ENCODE measurements at regions not wholly inside any gene's neighbourhood (a gene's known extent, or its start where the extent isn't known, plus 50 kb on each side); places are given as distances from the start of the nearest gene placed in this dataset.
A peak's percentile ranks its signal among the peaks of the same experiment; 100 is the strongest.
"Not testable (repeated sequence)": the region's sequence is repeated elsewhere in the genome, so short reads cannot be mapped to it uniquely, and the experiment has no call there.

- Mint-ChIP-seq H3K4me1 (ENCODE audit: low read depth) (peaks cover 10% of the 10 kb centered on the region), H3K36me3 (ENCODE audit: low read depth) (no peaks in the 10 kb centered on the region), H3K9me3 (no peaks in the 10 kb centered on the region), H3K27ac (no peak overlapping the region), H3K4me3 (no peak overlapping the region), H3K27me3 (no peaks in the 10 kb centered on the region)
- DNase-seq: no peak
These were observed 473.8 kb upstream of the HSF2 start for GRCh38 chr6:121925534-121926255.

DNA sequence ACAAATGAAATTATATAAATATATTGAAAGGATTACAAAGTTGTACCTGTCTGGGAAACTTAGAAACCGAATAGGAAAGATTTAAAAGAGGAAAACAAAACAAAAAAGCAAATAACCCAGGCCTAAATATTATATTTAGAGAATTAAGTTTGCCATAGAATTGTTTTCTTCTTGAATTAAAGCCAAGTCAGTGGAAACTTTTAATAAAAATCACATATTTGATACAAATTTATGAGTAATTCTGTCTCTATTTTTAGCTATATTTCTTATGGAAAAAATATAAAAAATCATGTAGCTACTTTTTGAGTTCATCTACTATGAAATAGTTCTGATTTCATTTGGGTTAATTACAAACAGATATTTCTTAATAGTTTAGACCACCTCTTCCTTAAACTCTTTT, 470.2 kb upstream of the HSF2 start:
- H3K4me1 Mint-ChIP-seq (ENCODE audit: low read depth): peaks cover 10% of the 10 kb centered on the region
- H3K9me3 Mint-ChIP-seq: no peaks in the 10 kb centered on the region
- DNase-seq: no peak
- no peak overlapping the region for H3K27ac Mint-ChIP-seq
- no peak overlapping the region for H3K4me3 Mint-ChIP-seq
- H3K27me3 Mint-ChIP-seq: no peaks in the 10 kb centered on the region
- no peaks in the 10 kb centered on the region for H3K36me3 Mint-ChIP-seq (ENCODE audit: low read depth)

- Mint-ChIP-seq H3K4me1 (ENCODE audit: low read depth) (no peaks in the 10 kb centered on the region), H3K36me3 (ENCODE audit: low read depth) (no peaks in the 10 kb centered on the region), H3K27ac (no peak overlapping the region), H3K4me3 (no peak overlapping the region), H3K27me3 (no peaks in the 10 kb centered on the region), H3K9me3 (no peaks in the 10 kb centered on the region)
- no peak for DNase-seq
These were observed 467.1 kb upstream of the HSF2 start for GRCh38 chr6:121932076-121932991.

- no peak for DNase-seq
- H3K36me3 Mint-ChIP-seq (ENCODE audit: low read depth): no peaks in the 10 kb centered on the region
- H3K4me3 Mint-ChIP-seq: no peak overlapping the region
- no peaks in the 10 kb centered on the region for H3K4me1 Mint-ChIP-seq (ENCODE audit: low read depth)
- H3K27me3 Mint-ChIP-seq: no peaks in the 10 kb centered on the region
- peaks cover 5% of the 10 kb centered on the region for H3K9me3 Mint-ChIP-seq
- no peak overlapping the region for H3K27ac Mint-ChIP-seq
These were observed 465.0 kb upstream of the HSF2 start for GRCh38 chr6:121934451-121934850.

DNA sequence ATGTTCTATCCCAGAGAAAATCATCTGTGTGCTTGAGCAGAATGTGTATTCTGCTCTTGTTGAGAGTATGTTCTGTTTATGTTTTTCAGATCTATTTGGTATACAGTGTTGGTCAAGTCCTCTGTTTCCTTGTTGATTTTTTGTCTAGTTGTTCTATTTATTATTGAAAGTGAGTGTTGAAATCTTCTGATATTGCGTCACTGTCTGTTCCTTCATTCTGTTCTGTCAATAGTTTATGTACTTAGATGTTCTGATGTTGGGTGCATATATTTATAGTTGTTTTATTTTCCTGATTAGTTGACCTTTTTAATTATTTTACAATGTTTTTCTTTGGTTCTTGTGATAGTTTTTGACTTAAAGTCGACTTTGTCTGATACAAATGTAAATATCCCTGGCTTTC, 458.7 kb upstream of the HSF2 start:
- H3K27ac Mint-ChIP-seq: no peak overlapping the region
- no peaks in the 10 kb centered on the region for H3K27me3 Mint-ChIP-seq

DNA sequence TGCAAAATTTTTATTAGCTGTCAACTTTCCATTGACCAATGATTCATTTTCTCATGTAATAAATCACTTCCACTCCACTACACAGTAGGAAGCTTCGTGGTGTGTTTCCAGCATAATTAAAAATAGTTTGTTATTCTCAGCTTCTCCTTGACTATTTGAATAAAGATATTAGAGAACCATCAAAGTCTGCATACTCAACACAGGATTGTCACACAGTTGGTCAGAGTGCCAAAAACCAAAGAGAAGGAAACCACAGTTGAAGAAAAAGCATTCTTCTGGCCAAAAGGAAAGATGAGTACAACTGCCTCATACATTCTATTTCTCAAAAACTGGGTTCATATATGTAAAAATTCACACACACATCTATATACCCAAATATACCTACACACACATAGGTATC, 455.1 kb upstream of the HSF2 start:
- Mint-ChIP-seq H3K4me3 (no peak overlapping the region), H3K27ac (no peak overlapping the region), H3K27me3 (no peaks in the 10 kb centered on the region), H3K4me1 (ENCODE audit: low read depth) (no peaks in the 10 kb centered on the region), H3K9me3 (peaks cover 15% of the 10 kb centered on the region), H3K36me3 (ENCODE audit: low read depth) (no peaks in the 10 kb centered on the region)
- no peak for DNase-seq

More for the DNA sequence above, 458.7 kb upstream of the HSF2 start:
- Mint-ChIP-seq H3K4me1 (ENCODE audit: low read depth) (no peaks in the 10 kb centered on the region), H3K4me3 (no peak overlapping the region), H3K9me3 (peaks cover 12% of the 10 kb centered on the region), H3K36me3 (ENCODE audit: low read depth) (no peaks in the 10 kb centered on the region)
- DNase-seq: no peak

DNA sequence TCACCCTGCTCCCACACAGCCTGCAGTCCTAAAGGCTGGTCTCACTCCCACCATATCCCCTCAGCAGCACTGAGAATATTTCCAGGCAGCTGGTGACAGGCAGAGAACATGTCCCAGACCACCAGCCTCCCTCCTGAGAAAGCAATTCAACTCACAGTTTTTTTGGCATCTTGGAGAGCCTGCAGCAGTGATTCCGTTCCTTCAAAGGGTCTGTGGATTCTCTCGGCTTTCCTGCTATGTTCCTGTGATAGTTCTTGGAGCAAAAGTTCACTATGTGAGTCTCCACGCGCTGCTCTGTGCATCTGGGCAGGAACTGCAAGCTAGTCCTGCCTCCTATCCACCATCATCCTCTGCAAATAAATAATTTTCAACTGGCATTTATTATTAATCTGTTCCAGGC, 448.3 kb upstream of the HSF2 start:
- Mint-ChIP-seq H3K27ac (no peak overlapping the region), H3K4me1 (ENCODE audit: low read depth) (no peaks in the 10 kb centered on the region), H3K9me3 (peaks cover 5% of the 10 kb centered on the region), H3K27me3 (no peaks in the 10 kb centered on the region), H3K36me3 (ENCODE audit: low read depth) (no peaks in the 10 kb centered on the region), H3K4me3 (no peak overlapping the region)
- no peak for DNase-seq

DNA sequence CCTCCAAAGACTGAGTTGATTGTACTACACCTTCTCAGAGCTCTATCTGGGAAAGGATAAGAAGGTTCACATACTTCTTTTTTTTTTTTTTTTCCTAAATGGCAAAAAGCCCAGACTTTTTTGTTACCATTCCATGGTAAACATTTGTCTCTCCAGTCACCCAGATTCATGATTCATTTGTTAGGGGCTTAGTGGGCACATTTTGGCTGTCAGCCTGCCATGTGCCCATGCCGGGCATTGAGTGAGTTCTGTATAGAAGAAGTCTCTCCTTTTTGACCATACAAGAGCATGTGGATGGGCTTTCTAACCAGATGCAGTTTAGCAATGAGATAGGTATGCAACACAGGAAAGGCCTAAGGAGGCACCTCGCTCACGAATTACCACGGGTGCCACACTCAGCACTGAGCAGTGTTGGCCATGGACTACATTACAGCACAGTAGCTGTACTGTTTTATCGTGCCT, 447.5 kb upstream of the HSF2 start:
- no peaks in the 10 kb centered on the region for H3K36me3 Mint-ChIP-seq (ENCODE audit: low read depth)
- no peak overlapping the region for H3K4me3 Mint-ChIP-seq
- no peaks in the 10 kb centered on the region for H3K27me3 Mint-ChIP-seq
- no peaks in the 10 kb centered on the region for H3K4me1 Mint-ChIP-seq (ENCODE audit: low read depth)
- no peak for DNase-seq
- no peak overlapping the region for H3K27ac Mint-ChIP-seq
- no peaks in the 10 kb centered on the region for H3K9me3 Mint-ChIP-seq

- H3K27me3 Mint-ChIP-seq; DNase-seq; H3K27ac Mint-ChIP-seq; H3K9me3 Mint-ChIP-seq; H3K4me3 Mint-ChIP-seq; H3K36me3 Mint-ChIP-seq (ENCODE audit: low read depth): not testable (repeated sequence)
- H3K4me1 Mint-ChIP-seq (ENCODE audit: low read depth): peaks cover 14% of the 10 kb centered on the region
These were observed 444.1 kb upstream of the HSF2 start for GRCh38 chr6:121955401-121955800.

DNA sequence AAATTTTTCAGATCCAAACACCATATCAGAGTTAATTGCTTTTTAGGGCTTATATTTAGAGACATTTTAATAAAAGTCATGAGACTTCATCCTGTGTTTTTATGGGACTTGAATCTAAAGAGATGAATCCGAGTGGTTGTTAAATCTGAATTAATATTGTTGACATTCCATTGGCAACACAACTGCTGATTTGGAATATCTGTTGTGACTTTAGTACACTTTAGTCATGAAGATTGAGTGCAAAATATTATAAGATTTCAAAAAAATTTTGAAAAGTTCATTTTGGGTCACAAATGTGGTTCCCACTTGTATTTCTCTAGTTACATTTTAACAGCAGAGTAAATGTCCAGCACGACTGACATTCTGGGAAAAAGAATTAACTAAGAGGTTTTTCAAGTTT, 442.7 kb upstream of the HSF2 start:
- H3K9me3 Mint-ChIP-seq: no peaks in the 10 kb centered on the region

GRCh38 chr6:121959501-121959900, 440.0 kb upstream of the HSF2 start:
- Mint-ChIP-seq H3K27me3 (no peaks in the 10 kb centered on the region), H3K36me3 (ENCODE audit: low read depth) (no peaks in the 10 kb centered on the region), H3K27ac (no peak overlapping the region), H3K4me3 (peak overlapping the region; percentile 28), H3K4me1 (ENCODE audit: low read depth) (peaks cover 14% of the 10 kb centered on the region), H3K9me3 (no peaks in the 10 kb centered on the region)
- DNase-seq: no peak

More for the DNA sequence above, 442.7 kb upstream of the HSF2 start:
- no peaks in the 10 kb centered on the region for H3K27me3 Mint-ChIP-seq
- no peak for DNase-seq
- no peak overlapping the region for H3K4me3 Mint-ChIP-seq
- H3K4me1 Mint-ChIP-seq (ENCODE audit: low read depth): peaks cover 14% of the 10 kb centered on the region
- H3K36me3 Mint-ChIP-seq (ENCODE audit: low read depth): no peaks in the 10 kb centered on the region
- H3K27ac Mint-ChIP-seq: no peak overlapping the region

- Mint-ChIP-seq H3K27ac (no peak overlapping the region), H3K9me3 (no peaks in the 10 kb centered on the region), H3K36me3 (ENCODE audit: low read depth) (no peaks in the 10 kb centered on the region), H3K27me3 (no peaks in the 10 kb centered on the region), H3K4me1 (ENCODE audit: low read depth) (peaks cover 14% of the 10 kb centered on the region), H3K4me3 (no peak overlapping the region)
- no peak for DNase-seq
These were observed 437.8 kb upstream of the HSF2 start for GRCh38 chr6:121961619-121962125.

DNA sequence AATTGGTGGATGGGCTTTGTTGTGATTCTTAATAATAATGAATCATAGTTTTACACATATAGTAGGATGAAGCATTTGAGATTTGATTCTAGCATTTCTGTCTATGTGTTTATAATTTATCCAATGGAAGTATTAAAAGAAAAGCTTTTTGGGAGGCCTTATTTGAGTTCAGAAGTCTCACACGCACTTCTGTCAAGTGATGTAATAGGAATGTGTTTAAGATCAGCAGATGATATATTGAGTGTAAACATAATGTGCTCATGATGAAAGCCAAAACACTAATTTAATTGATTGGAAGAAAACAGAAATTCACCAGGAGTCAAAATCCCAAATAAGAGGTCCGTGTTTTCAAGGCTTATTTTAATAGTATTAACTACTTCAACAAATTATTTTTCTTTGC, 435.6 kb upstream of the HSF2 start:
- H3K4me3 Mint-ChIP-seq: no peak overlapping the region
- no peaks in the 10 kb centered on the region for H3K27me3 Mint-ChIP-seq
- H3K9me3 Mint-ChIP-seq: no peaks in the 10 kb centered on the region
- H3K4me1 Mint-ChIP-seq (ENCODE audit: low read depth): peaks cover 12% of the 10 kb centered on the region
- H3K36me3 Mint-ChIP-seq (ENCODE audit: low read depth): no peaks in the 10 kb centered on the region
- no peak overlapping the region for H3K27ac Mint-ChIP-seq
- DNase-seq: no peak

GRCh38 chr6:121965739-121966138, 433.7 kb upstream of the HSF2 start:
- Mint-ChIP-seq H3K4me3 (no peak overlapping the region), H3K4me1 (ENCODE audit: low read depth) (no peaks in the 10 kb centered on the region), H3K9me3 (no peaks in the 10 kb centered on the region), H3K36me3 (ENCODE audit: low read depth) (no peaks in the 10 kb centered on the region), H3K27me3 (no peaks in the 10 kb centered on the region), H3K27ac (no peak overlapping the region)
- DNase-seq: no peak

DNA sequence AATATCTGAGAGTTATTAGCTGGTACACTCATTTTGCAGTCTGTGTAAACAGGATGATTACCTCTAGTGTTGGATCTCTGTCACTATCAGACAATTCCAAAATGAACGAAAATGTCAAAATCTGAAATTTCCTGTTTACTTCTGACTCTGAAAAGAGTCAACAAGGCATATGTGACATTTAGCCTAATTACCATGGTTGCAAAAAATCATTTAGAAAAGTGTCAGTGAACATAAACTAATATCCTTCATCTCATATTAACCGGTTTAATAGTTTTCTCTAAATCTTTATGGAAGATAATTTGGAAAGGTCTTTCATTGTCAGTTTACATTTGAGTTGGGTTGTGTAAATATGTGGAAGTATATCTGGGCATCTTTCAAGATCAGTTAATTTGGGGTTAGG, 431.8 kb upstream of the HSF2 start:
- H3K27me3 Mint-ChIP-seq: no peaks in the 10 kb centered on the region
- no peak overlapping the region for H3K4me3 Mint-ChIP-seq
- no peaks in the 10 kb centered on the region for H3K9me3 Mint-ChIP-seq
- H3K27ac Mint-ChIP-seq: no peak overlapping the region
- no peak for DNase-seq
- H3K36me3 Mint-ChIP-seq (ENCODE audit: low read depth): no peaks in the 10 kb centered on the region
- peaks cover 5% of the 10 kb centered on the region for H3K4me1 Mint-ChIP-seq (ENCODE audit: low read depth)
